ENCODE measurements at regions not wholly inside any gene's neighbourhood (a gene's known extent, or its start where the extent isn't known, plus 50 kb on each side); places are given as distances from the start of the nearest gene placed in this dataset.

DNA sequence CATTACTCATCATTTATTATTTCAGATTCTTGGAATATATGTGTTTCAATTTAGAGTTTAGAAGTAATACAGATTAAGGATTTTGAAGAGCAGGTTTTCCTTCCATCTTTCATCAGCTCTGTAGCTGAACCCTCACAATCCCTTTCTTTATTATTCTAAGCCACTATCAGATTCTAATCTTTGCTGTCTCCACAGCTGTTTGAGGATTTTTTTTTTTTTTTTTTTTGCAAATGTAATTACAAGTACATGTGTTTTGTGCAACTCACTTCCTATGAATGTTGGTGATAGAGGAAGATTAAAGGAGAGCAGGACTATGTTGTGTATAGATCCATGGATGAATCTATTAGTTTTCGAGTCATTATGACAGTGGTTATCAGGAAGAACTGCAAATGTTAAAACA is 87.4 kb upstream of the TENM3 start:
- TF ChIP-seq, protein P1, sequence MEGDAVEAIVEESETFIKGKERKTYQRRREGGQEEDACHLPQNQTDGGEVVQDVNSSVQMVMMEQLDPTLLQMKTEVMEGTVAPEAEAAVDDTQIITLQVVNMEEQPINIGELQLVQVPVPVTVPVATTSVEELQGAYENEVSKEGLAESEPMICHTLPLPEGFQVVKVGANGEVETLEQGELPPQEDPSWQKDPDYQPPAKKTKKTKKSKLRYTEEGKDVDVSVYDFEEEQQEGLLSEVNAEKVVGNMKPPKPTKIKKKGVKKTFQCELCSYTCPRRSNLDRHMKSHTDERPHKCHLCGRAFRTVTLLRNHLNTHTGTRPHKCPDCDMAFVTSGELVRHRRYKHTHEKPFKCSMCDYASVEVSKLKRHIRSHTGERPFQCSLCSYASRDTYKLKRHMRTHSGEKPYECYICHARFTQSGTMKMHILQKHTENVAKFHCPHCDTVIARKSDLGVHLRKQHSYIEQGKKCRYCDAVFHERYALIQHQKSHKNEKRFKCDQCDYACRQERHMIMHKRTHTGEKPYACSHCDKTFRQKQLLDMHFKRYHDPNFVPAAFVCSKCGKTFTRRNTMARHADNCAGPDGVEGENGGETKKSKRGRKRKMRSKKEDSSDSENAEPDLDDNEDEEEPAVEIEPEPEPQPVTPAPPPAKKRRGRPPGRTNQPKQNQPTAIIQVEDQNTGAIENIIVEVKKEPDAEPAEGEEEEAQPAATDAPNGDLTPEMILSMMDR (IDR thresholded peaks at IDR 0.05 in 4 of 5, conservative IDR thresholded peaks at IDR 0.05 in 1 of 5): no peak
- TF ChIP-seq POLR2A (IDR thresholded peaks at IDR 0.05): no peak

All from gastrocnemius medialis (tissue), 4 donors.